Activated CD8-positive, alpha-beta T cell treated with anti-CD3 and anti-CD28 coated beads for 36 hours (primary cell): ENCODE measurements at regions not wholly inside any gene's neighbourhood (a gene's known extent, or its start where the extent isn't known, plus 50 kb on each side); places are given as distances from the start of the nearest gene placed in this dataset.

Experiments used
- ATAC-seq: fragments of 200-7000 bp; cut with Tn5 transposase; one replicate; pipeline ENCODE4 v1.10.0; 2021; ENCODE audit warnings: mild to moderate bottlenecking, moderate library complexity
- CTCF ChIA-PET: fragments of 350-600 bp; sonication (Branson Sonifier 250); formaldehyde crosslinking; loops from one replicate; lab custom pipeline; 2021; ENCODE audit warnings: antibody characterized with exemption; lab: Charles Lee
- POLR2A ChIA-PET: fragments of 350-600 bp; sonication (Branson Sonifier 250); formaldehyde crosslinking; loops from one replicate; lab custom pipeline; 2021; ENCODE audit warnings: antibody characterized with exemption; lab: Charles Lee
- DNase-seq: peaks from one replicate; pipeline ENCODE4 v3.0.0-alpha.2; 2020
- H3K27ac Mint-ChIP-seq: one replicate; pipeline ENCODE4 v1.8.0; 2021; ENCODE audit warnings: mild to moderate bottlenecking, mixed read lengths
- H3K27me3 Mint-ChIP-seq: one replicate; pipeline ENCODE4 v1.8.0; 2021; ENCODE audit warnings: mixed read lengths
- H3K36me3 Mint-ChIP-seq: one replicate; pipeline ENCODE4 v1.8.0; 2021; ENCODE audit warnings: low read depth, mixed read lengths
- H3K4me1 Mint-ChIP-seq: one replicate; pipeline ENCODE4 v1.8.0; 2021; ENCODE audit warnings: low read depth, mixed read lengths
- H3K4me3 Mint-ChIP-seq: one replicate; pipeline ENCODE4 v1.8.0; 2021; ENCODE audit warnings: mild to moderate bottlenecking, moderate library complexity, mixed read lengths
- H3K9me3 Mint-ChIP-seq: one replicate; pipeline ENCODE4 v1.8.0; 2021; ENCODE audit warnings: mixed read lengths
- CTCF ChIP-seq: fragments of 200-600 bp; IDR thresholded peaks from one replicate; pipeline ENCODE4 v1.8.0; 2022; ENCODE audit warnings: antibody characterized with exemption, mild to moderate bottlenecking
- intact Hi-C: fragments of 100-400 bp; cut with micrococcal nuclease; formaldehyde crosslinking; loops from one replicate; pipeline ENCODE4 v1.10.0; 2022

- peaks cover 47% of the 10 kb centered on the region for H3K4me1 Mint-ChIP-seq
Observed at GRCh38 chr12:89878950-89879349, 170.3 kb upstream of the ATP2B1 start.

DNA sequence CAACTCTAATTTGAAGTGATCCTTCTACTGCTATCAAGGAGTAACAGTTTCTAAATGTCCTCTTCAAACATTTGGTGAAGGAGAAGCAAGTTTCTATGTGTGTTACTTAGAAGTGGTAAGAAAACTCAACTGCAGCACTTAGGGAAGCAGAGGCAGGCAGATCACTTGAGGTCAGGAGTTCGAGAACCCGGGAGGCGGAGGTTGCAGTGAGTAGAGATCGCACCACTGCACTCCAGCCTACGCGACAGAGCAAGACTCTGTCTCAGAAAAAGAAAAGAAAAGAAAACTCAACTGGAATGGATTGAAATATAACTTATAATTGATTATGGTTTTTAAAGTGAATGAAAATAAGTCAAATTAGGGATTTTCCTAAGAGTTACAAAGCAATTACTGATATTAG lies 169.7 kb upstream of the ATP2B1 start:
- no peak for ATAC-seq
- peaks cover 5% of the 10 kb centered on the region for H3K36me3 Mint-ChIP-seq
- H3K4me3 Mint-ChIP-seq = no peak overlapping the region
- CTCF ChIA-PET = no interaction called here
- intact Hi-C loops = loop anchor here (5.0 kb wide), 1 partner anchor 74 kb away; no protein-coding TSS in a partner anchor
- POLR2A ChIA-PET = no interaction called here
- peak overlapping the region; percentile 59 for H3K27ac Mint-ChIP-seq
- DNase-seq = no peak
- H3K27me3 Mint-ChIP-seq = no peaks in the 10 kb centered on the region
- no peak for TF ChIP-seq CTCF
- H3K9me3 Mint-ChIP-seq = no peaks in the 10 kb centered on the region
- peaks cover 44% of the 10 kb centered on the region for H3K4me1 Mint-ChIP-seq

More at GRCh38 chr12:89878950-89879349, 170.3 kb upstream of the ATP2B1 start:
- CTCF ChIA-PET = no interaction called here
- no peak for TF ChIP-seq CTCF
- no peaks in the 10 kb centered on the region for H3K9me3 Mint-ChIP-seq
- H3K27ac Mint-ChIP-seq = no peak overlapping the region
- H3K36me3 Mint-ChIP-seq = peaks cover 5% of the 10 kb centered on the region
- intact Hi-C loops = loop anchor here (5.0 kb wide), 1 partner anchor 73 kb away; no protein-coding TSS in a partner anchor
- H3K27me3 Mint-ChIP-seq = no peaks in the 10 kb centered on the region
- ATAC-seq = no peak
- DNase-seq = no peak
- POLR2A ChIA-PET = no interaction called here
- H3K4me3 Mint-ChIP-seq = no peak overlapping the region

DNA sequence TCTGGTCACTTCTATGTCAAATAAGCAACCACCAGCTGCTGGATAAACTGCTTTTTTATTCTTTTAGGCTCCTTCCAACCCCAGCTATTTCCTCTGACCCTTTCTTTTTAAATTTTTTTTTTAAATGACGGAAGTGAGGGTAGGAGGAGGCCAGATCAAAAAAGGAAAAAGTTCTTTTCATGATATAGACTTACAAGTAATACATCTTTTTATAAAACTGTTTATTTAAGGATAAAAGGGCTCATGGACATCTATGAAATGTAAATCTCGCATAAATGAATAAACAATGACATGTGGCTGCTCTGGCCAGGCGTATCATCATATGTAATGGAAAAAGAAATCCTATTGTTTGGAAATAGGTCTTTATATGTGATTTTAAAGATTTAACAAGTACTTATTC lies 169.0 kb upstream of the ATP2B1 start:
- ChIA-PET CTCF (no interaction called here), POLR2A (interaction anchor here (1.1 kb wide), 1 partner anchor 14 kb away, joined by 4 read pairs; no protein-coding TSS in a partner anchor)
- DNase-seq (no peak), ATAC-seq (no peak)
- H3K27me3 Mint-ChIP-seq = no peaks in the 10 kb centered on the region
- intact Hi-C loops = loop anchor here (5.0 kb wide), 1 partner anchor 75 kb away; no protein-coding TSS in a partner anchor
- no peak overlapping the region for H3K27ac Mint-ChIP-seq
- no peaks in the 10 kb centered on the region for H3K9me3 Mint-ChIP-seq
- H3K4me1 Mint-ChIP-seq = peaks cover 39% of the 10 kb centered on the region
- peaks cover 5% of the 10 kb centered on the region for H3K36me3 Mint-ChIP-seq
- no peak for TF ChIP-seq CTCF
- H3K4me3 Mint-ChIP-seq = no peak overlapping the region

GRCh38 chr12:89877136-89877535 lies 168.5 kb upstream of the ATP2B1 start:
- ChIA-PET CTCF (no interaction called here), POLR2A (interaction anchor here (1.1 kb wide), 1 partner anchor 13 kb away, joined by 4 read pairs; no protein-coding TSS in a partner anchor)
- intact Hi-C loops = loop anchor here (5.0 kb wide), 1 partner anchor 75 kb away; no protein-coding TSS in a partner anchor
- no peaks in the 10 kb centered on the region for H3K27me3 Mint-ChIP-seq
- TF ChIP-seq CTCF = no peak
- H3K4me1 Mint-ChIP-seq = peaks cover 36% of the 10 kb centered on the region
- no peak overlapping the region for H3K27ac Mint-ChIP-seq
- ATAC-seq (no peak), DNase-seq (no peak)
- H3K36me3 Mint-ChIP-seq = peaks cover 5% of the 10 kb centered on the region
- no peak overlapping the region for H3K4me3 Mint-ChIP-seq
- peaks cover 4% of the 10 kb centered on the region for H3K9me3 Mint-ChIP-seq

GRCh38 chr12:89875809-89876208 lies 167.2 kb upstream of the ATP2B1 start:
- Mint-ChIP-seq H3K36me3 (peaks cover 3% of the 10 kb centered on the region), H3K27me3 (no peaks in the 10 kb centered on the region), H3K4me1 (peaks cover 23% of the 10 kb centered on the region), H3K4me3 (no peak overlapping the region), H3K9me3 (peaks cover 10% of the 10 kb centered on the region), H3K27ac (no peak overlapping the region)
- intact Hi-C loops = loop anchor here (5.0 kb wide), 1 partner anchor 76 kb away; no protein-coding TSS in a partner anchor
- CTCF ChIA-PET = no interaction called here
- POLR2A ChIA-PET = no interaction called here
- ATAC-seq = no peak
- no peak for DNase-seq
- no peak for TF ChIP-seq CTCF
